NCI-H460 (cell line): ENCODE measurements at regions not wholly inside any gene's neighbourhood (a gene's known extent, or its start where the extent isn't known, plus 50 kb on each side); places are given as distances from the start of the nearest gene placed in this dataset.
A peak's percentile ranks its signal among the peaks of the same experiment; 100 is the strongest.
"Not testable (repeated sequence)": the region's sequence is repeated elsewhere in the genome, so short reads cannot be mapped to it uniquely, and the experiment has no call there.

Experiments used
- DNase-seq: peaks from one replicate; pipeline ENCODE4 v3.0.0-alpha.2; 2016; ENCODE audit warnings: low read depth; ENCODE audit errors: extremely low read depth

DNA sequence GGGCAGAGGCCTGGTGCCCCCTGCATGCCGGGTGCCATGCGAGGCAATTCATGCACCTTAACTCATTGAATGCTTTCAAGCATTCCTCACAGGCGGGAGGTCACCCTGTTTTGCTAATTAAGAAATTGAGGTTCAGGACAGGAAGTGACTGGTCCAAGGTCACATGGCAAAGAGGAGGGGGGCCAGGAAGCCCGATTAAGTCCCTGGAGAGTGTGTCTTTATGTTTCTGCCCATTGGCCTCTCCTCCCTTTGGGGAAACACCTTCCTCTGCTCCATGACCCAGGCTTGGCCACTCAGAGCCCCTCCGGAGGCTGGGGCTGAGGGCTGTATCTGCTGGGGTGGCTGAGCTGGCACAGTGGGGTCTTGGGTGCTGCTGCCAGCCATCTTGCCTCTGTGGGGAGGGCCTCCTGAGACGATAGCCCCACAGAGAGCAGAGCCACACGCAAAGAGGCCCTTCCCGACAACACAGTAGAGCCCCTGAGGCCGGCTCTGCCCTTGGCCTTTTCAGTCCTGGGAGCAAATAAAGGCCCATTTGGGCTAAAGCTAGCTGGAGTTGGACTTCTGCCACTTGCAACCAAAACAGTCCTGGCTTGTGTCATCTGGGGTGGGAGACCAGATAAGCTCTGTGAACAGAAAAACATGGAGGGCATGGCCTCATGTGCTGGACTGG, 90.8 kb upstream of the NEURL1B start:
- no peak for DNase-seq

DNA sequence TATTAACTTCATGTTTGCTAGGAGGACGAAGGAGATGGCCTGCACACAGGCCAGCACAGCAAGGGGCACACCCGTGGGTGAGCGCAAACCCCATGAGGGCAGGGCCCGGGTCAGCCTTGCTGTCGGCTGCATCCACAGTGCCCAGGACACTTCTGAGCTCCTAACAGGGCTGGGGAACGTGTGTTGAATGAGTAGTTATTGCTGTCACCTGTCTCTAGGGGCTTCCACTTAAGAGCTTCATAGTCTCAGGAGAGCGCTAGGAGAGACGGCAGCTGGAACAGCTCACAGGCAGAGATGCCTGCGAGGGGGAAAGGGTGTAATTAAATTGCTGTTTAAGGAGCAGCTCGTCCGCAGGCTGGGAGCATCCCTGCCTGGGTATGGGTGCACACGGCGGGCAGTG, 91.4 kb upstream of the NEURL1B start:
- no peak for DNase-seq

DNA sequence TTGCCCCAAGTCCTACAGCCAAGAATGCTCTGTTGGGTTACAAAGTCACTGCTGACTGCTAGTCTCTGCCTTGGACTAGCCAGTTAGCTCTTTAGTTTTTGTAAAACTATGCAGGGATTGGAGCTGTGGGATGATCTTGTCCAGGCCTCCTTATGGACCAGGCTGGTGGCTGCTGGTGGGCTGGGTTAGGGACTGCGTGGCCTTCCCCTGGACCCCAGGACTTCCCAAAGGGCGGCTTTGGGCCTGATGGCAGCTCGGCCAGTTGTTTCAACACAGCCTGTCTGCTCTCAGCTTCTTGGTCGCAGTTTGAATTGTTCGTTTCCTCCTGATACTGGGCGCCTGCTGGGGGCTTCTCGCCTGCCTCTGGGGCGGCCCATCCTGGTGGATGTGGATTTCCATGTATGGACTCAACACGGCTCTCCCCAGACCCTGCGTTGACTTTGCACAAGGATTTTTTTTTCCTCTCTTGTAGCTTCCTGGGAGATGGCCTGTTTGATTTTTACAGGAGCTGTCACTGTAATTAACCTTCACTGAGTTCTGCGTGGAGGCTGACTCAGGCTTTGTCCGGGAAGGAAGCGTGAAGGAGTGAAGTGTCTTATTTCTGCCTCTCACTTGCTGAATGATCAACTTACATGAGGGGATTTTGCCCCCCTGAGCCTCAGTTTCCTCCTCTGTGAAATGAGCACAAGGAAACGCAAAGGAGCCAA, 91.9 kb upstream of the NEURL1B start:
- DNase-seq = no peak

DNA sequence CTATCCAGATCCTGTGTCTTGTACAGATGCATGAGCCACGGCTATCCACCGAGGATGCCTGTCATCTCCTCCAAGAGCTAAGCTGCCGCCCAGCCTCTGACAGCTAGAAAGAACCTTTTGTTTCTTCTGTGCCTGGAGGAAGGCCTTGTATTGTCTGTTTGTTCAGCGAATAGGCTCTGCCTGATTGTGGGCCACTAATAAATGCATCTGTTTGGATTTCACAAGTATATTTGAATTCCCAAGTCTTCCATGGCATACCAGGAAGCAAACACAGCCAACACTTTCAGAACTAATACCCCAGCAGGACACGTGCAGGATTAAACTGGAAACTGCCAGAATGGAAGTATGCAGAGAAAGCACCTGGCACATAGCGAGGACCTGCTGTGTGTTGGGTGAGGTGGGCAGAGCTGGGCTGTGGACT, 92.7 kb upstream of the NEURL1B start:
- DNase-seq = no peak

DNA sequence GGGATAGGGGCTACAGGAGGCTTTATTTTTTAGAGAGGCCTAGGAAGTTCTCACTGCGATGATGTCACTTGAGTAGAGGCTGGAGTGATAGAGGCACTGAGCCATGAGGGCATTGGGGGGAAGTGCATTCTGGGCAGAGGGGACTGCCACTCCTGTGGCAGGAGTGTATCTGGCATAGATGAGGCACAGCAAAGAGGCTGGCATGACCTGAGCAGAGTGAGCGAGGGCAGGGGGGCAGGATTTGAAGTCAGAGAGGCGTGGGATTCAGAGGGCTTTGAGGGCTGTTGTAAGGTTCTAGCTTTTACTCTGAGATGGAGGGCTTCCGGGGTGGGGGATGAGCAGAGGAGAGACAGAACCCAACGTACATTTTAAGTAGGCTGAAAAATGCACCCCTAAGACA, 91.9 kb upstream of the SH3PXD2B start:
- no peak for DNase-seq

DNA sequence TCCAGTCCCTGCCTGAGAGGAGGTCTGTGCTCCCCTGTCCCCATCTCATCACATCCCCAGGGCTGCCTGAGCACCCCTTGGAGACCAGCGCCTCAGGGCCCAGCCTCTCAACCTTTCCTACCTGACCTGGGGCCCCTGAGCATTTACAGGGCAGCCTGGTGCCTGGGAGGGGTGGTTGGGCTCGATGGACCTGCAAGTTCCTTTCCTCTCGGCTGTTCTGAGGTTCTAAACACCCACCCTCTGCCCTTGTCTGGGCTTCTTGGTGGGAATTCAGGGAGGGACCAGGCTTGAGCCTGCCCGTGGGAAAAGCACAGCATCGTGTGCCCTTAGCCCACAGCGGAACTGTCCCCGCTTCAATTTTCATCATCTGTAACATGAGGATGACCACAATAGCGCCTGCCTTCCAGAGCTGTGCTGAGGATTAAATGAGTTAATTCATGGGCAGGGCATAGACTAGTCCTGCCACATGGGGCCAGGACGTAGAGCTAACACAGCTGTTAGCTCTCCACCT, 91.0 kb upstream of the SH3PXD2B start:
- DNase-seq = no peak

DNA sequence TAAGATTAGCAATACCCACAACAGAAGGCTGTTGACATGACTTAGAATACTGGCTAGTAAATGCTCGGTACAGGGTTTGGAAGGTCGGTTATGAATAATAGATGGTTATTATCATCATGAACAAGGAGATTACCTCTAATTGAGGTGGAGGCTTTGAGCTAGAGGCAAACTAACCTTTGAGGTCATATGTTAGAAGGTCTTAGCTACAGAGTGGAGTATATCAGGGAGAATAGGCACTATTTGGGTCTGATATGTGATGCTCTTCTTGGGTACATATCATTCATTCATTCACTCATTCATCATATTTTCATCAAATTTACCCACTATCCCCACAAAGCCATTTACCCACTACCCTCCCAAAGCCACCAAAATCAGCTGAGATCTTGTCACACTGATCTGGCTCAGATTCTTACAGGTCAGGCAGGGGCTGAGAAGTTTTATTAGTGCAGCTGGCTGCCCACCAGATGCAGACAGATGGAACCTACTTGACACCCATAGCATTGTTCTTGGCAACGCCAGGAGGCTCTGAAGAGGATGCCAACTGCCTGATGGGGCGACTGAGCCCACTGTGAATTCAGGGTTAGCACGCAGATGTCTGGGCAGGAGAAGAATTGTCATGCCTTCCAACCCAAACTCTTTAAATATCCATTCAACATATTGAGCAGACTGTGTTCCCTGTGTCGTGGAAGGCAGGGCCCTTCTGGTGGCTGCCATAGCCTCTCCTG, 90.2 kb upstream of the SH3PXD2B start:
- DNase-seq = no peak

DNA sequence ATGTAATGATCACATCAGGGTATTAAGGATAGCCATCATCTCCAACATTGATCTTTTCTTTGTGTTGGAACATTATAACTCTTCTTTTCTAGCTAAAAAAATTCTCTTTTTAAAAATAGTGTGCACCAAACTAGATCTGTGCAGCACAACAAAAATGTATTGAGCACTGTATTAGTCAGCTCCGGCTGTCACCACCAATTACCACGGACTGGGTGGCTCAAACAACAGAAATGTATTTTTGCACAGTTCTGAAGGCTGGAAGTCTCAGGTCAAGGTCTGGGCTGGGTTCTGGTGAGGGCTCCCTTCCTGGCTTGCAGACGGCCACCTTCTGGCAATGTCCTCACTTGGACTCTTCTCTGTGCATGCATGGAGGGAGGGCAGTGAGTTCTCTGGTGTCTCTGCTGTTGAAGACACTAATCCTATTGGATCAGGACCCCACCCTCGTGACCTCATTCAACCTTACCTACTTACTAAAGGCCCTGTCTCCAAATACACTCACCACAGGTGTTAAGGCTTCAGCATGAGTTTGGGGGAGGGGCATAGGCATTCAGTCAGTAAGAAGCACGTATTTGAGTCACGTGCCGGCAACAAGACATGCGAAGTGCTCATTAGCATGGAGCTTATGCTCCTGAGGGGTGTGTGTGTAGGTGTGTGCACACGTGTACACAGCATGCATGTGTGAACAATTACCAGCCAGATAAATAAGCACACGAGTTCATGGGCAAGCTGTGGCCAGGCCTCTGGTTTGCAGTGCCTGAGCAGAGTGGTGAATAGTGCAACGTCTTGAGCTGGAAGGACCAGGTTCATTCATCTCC, 89.4 kb upstream of the SH3PXD2B start:
- no peak for DNase-seq

DNA sequence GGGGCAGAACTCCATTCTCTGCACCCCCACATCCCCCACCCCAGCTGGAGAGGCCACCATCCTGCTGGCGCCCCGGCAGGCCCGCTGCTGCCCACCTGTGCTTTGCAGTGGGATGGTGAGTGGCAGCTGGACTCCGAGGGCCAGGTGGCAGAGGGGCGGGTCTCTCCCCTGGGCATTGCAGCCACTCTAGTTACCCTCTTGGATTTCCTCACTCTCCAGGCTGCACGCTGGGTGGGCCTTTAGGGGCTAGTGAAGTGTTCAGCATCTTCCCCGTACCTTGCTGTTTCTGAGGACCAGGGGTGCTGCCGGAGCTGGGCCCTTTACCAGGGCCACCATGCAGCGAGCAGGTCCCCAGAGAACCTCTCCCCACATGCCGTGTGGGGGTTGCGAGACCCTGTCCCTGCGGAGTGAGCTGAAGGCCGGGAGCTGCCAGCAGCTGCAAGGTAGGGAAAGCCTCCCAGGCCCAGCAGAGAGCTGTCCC, 88.4 kb upstream of the SH3PXD2B start:
- DNase-seq = no peak

DNA sequence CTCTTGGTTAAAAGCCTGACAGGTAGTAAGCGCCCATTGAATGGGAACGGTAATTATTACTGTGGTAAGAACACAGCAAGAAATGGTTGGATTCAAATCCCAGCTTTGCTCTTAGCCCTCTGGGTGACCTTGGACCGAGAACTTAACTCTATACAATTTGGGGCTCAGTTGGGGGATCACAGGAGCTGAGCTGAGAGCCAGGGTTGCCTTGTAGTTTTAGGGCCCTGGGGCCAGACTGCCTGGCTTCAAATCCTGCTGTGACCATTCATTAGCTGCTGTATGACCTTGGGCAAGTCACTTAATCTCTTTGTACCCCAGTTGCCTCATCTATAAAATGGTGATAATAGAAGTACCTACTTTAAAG, 87.4 kb upstream of the SH3PXD2B start:
- DNase-seq = no peak

DNA sequence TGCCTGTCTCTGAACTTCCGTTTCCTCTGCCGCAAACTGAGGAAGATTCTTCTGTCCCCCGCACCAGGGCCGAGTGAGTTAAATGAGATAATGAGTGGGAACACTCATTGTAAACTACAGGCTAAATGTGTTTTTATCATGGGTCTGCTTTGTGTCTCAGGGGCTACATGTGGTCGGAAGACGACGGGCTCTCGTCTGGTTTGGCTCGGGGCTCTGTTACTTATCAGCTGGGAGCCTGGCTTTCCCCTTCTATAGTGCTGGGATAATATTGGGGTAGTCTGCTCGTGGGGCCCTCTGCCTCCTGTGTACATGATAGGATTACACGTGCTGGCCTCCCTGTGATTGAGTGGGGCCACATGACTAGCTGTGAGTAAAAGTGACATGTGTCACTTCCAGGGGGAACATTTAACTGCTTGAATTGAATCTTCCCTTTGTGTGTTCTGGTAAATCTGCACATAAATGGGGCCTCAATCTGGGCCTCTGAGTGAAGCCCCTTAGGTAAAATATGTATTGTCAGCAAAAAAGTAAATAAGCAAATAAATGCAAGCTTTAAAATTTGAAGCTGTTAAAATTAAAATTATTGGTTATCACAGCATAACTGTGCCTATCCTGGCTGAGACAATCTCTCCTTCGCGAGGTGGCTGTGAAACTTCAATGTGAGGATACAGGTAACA, 86.9 kb upstream of the SH3PXD2B start:
- no peak for DNase-seq

DNA sequence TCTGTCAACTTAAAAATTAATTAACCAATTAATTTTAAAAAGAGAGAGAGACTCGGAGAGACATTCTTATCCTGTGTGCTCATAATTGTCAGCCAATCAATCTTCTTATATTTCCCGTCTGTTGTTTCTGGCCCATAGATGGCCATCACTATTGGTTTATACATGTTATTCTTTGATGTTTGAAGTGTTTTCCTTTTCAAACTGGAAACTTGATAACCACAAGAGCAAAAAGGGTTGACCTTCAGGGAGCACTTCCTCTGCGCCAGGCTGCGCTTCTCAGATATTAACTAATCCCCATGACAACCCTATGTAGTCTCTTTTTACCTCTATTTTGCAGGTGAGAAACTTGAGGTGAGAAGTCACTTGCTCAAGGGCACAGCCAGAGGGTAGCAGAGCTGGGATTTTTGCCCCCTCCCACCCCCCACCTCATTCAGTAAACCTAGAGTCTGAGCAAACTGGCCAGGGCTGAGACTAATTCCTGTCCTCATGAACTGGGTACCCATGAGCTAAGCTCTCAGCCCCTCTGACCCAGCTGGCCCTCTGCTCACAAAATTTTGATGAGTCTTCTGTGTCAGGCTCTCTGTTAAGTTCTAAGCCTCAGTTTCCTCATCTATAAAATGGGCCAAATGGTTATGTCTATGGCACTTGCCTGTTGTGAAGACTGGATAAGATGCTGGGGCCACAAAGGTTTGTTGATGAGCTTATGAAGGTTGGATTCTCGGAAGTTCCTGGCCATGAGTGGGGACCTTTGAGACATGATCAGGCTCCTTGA, 86.0 kb upstream of the SH3PXD2B start:
- no peak for DNase-seq

DNA sequence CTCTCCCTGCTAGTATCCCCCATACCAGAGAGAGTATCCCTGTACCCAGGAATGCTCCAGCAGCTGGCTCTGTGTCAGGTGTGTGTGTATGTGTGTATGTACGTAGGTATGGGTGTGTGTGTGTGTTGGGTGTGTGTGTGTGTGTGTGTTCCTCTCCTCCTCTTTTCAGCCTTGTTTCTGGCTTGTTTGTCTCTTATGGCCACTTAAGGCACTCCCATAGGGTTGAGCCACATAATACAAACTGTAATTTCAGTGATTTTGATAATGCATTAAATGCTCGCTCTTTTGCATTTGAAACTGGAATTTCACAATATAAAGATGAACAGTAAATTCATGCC, 80.8 kb upstream of the SH3PXD2B start:
- DNase-seq = no peak

DNA sequence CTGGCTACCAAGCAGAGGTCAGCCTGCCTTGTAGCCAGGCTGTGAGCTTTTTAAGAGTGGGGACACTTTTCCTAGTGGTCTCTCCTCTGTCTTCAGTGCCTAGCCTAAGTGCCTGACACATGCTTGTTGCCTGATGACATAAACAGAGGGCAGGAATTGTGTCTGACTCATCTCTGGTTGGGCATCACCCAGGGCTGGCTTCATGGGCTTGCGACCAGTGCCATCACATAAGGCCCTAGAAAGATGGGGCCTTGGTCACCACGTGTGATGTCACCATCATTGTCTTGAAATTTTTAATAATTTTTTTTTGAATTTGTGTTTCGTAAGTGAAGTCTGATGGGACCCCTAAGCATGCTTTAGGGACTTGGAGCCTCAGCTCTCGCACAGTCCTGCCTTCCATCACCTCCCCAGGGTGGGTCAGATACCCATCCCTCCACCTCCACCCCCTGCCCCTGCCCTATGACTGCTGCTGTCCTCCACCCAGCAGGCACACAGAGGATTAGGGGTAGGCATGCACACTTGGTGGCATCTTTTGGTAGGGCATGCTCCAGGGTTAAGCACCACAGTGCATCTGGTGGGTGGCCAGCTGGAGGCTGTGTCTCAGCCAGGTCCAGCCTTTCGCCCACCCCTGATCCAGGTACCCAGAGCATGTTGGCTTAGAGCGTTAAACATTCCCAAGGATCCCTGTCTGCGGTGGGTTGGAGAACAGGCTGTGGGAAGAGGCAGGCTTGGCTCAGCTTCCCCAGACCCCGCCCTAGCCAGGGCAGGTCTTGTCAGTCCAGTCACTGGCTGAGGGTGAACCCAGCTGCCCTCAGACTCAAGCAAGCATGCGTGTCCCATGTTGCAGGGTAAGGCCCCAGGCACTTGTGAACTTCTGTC, 80.1 kb upstream of the SH3PXD2B start:
- DNase-seq = peak; percentile 9

DNA sequence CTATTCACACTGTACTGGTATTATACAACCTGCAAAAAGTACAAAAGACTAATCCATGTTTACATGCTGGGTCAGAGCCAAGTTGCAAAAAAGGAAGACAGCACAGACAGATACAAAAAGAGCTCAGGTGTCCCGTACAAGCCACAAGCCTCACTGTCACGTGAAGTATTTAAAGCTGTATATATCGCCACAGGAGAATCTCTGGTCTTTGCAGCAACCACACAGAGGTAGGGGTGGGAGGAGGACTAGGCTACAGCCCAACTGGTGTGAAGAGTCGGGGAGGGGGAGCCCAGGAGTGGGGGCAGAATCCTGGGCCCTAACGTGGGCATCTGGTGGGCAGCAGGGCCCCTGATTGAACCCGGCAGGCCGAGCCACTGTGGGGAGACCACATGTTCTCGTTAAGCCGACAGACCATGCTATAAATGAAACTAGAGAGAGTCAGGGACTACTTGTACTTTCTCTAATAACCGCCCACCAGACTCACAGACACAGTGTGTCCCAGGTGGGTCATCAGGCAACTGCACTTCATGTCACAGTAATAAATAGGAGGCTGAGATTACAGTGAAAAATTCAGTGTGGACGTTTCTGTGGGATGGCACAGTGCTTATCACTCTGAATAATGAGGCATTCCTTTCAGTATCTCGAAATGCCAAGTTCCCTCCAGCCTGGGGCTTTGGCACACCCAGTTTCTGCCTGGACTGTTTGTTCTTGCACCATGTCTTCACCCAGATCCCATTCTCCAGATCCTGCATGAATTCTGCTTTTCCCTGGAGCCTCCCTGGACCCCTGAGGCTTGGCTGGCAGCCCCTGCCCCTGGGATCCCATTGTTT, 79.3 kb upstream of the SH3PXD2B start:
- no peak for DNase-seq

DNA sequence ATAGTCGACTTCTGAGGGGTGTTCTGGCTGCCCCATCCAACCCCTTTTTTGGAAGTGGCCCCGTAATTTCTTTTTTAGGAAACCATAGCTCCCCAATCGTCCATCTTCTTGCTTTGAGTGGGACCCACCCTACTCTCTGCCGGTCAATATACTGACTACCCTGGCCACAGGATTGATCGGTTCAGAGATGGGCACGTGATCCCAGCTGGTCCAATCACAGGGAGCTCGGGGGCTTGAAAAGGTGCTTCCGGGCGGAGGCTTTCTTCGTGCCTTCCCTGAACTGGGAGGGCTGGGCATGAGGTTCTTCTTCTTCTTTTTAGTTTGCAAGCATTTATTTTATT, 78.7 kb upstream of the SH3PXD2B start:
- DNase-seq = no peak

DNA sequence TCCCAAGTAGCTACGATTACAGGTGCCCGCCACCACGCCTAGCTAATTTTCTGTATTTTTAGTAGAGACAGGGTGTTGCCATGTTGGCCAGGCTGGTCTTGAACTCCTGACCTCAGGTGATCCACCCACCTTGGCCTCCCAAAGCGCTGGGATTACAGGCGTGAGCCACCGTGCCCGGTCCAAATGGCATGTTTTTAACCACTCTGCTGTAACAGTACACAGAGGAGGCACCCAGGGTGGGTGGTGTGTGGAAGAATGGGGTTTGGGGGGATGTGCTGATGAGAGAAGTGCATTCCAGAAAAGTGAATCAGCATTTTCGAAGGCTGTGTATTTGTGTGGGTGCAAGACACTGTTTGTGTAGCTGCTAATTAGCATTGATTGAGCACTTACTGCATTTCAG, 78.1 kb upstream of the SH3PXD2B start:
- DNase-seq = not testable (repeated sequence)

DNA sequence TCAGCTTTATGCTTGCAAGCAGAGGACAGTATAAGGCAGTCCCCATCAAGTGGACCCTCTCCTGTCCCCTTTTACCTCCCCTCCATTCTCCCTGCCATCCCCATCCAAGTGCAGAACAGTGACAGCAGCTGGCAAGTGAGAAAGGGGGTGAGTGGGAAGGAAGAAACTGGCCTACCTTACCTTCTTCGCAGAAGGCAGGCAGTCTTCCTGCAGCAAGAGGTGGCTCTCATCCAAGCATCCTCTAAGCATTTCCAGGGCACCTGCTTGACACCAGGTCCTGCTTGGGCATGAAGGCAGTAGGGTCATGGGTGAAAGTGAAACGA, 77.3 kb upstream of the SH3PXD2B start:
- no peak for DNase-seq
